PC-3 (cell line): ENCODE measurements at regions not wholly inside any gene's neighbourhood (a gene's known extent, or its start where the extent isn't known, plus 50 kb on each side); places are given as distances from the start of the nearest gene placed in this dataset.

Source experiments
- CTCF ChIP-seq: fragments of 300-600 bp; sonication (generic); conservative IDR thresholded peaks from 2 replicates; pipeline ENCODE4 v1.5.1; 2017; ENCODE audit warnings: antibody characterized with exemption, low read depth, mild to moderate bottlenecking, low read length
- EZH2phosphoT487 ChIP-seq: fragments of 300-600 bp; sonication (generic); IDR thresholded peaks from 2 replicates; pipeline ENCODE4 v1.6.1; 2018; ENCODE audit warnings: mild to moderate bottlenecking, antibody characterized with exemption, low read length, borderline replicate concordance

GRCh38 chr4:19675172-19675811 lies 576.4 kb upstream of the SLIT2 start:
- TF ChIP-seq CTCF = no peak
- no peak for TF ChIP-seq EZH2phosphoT487
